Body of pancreas (tissue), 4 donors: ENCODE measurements at regions not wholly inside any gene's neighbourhood (a gene's known extent, or its start where the extent isn't known, plus 50 kb on each side); places are given as distances from the start of the nearest gene placed in this dataset.

ENCODE experiments used
- ATAC-seq: fragments of 150-250 bp; one replicate; pipeline ENCODE4 v1.9.1; 2016
- DNase-seq, 4 donors: peaks; one replicate each; pipeline ENCODE4 v3.0.0-alpha.2; 2019
- H3K27ac ChIP-seq, 4 donors: fragments of 200-600 bp; sonication (generic); 1 replicate in 3 of 4; 2 replicates in 1 of 4; pipeline versions ENCODE4 v1.5.1 to v1.6.1; 2016 to 2019; ENCODE audit warnings: mild to moderate bottlenecking in 1 of 4, mixed read lengths in 1 of 4, moderate library complexity in 1 of 4
- H3K27me3 ChIP-seq, 2 donors: fragments of 200-600 bp; sonication (generic); one replicate each; pipeline ENCODE4 v1.6.0; 2016; ENCODE audit warnings: mild to moderate bottlenecking in 1 of 2
- H3K36me3 ChIP-seq, 2 donors: fragments of 200-600 bp; sonication (generic); replicated peaks in 1 of 2; 2 replicates each; pipeline ENCODE4 v1.5.1; 2016; ENCODE audit warnings: low read depth in 2 of 2; ENCODE audit not compliant: insufficient read depth in 1 of 2
- H3K4me1 ChIP-seq: fragments of 200-600 bp; sonication (generic); one replicate; pipeline ENCODE4 v1.6.0; 2016
- H3K4me3 ChIP-seq, 2 donors: fragments of 200-600 bp; sonication (generic); 1 replicate in 1 of 2; 2 replicates in 1 of 2; pipeline ENCODE4 v1.5.1; 2016 to 2019
- H3K9me3 ChIP-seq, 3 donors: fragments of 200-600 bp; sonication (generic); 1 replicate in 2 of 3; 2 replicates in 1 of 3; pipeline ENCODE4 v1.5.1; 2016
- POLR2A ChIP-seq, 3 donors: fragments of 450-650 bp; IDR thresholded peaks; one replicate each; pipeline ENCODE4 v1.6.1; 2016; ENCODE audit warnings: antibody characterized with exemption in 3 of 3, mild to moderate bottlenecking in 2 of 3
- WGBS, 2 donors: methylation state at CpG; one replicate each; pipeline ENCODE4 v1.1.5; 2017; 5-methylcytosine and 5-hydroxymethylcytosine counted together
- intact Hi-C: fragments of 100-400 bp; cut with DNase I; formaldehyde crosslinking; loops from one replicate; pipeline ENCODE4 v1.15.1; 2023
- TF ChIP-seq, protein P1 (sequence below), 7 experiments: fragments of 450-650 bp in 4 of 7; fragments of 200-600 bp in 3 of 7; sonication (generic) in 3 of 7; IDR thresholded peaks; one replicate each; pipeline ENCODE4 v1.5.1; 2016 to 2019; ENCODE audit warnings: antibody characterized with exemption in 7 of 7

DNA sequence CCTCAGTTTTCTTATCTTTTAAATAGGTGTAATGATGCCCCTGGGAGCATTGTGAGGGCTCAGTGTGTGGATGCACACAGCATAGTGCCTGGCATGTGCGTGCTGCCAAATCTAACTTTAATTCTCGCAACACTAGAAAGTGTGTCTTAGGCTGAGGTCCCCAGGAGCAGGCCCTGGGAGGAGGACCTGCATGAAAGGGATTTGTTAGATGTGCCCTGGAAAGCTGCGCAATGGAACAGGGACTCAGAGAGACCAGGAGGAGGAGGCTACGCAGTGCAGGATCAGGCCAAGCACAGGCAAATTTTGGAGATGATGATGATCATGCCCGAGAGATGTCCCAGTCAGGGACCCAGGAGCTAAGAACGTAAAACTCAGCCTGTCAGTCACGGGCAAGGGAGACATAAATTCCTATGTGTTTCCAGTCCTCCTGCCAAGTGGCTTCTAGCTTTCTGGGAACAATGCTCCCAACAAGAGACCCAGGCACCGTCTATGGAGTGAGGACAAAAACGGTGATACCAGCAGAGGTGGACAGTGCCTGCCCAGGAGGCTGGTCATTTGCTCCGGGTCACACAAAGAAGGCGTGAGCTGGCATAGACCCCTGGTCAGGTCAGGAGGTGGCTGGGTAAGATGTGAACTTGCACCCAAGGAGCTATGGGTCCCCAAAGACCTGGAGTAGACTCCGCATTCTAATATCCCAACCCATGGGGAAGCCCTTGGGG lies 352.2 kb upstream of the TNRC6C start:
- no peak for TF ChIP-seq POLR2A (IDR thresholded peaks at IDR 0.05)
- TF ChIP-seq, protein P1, sequence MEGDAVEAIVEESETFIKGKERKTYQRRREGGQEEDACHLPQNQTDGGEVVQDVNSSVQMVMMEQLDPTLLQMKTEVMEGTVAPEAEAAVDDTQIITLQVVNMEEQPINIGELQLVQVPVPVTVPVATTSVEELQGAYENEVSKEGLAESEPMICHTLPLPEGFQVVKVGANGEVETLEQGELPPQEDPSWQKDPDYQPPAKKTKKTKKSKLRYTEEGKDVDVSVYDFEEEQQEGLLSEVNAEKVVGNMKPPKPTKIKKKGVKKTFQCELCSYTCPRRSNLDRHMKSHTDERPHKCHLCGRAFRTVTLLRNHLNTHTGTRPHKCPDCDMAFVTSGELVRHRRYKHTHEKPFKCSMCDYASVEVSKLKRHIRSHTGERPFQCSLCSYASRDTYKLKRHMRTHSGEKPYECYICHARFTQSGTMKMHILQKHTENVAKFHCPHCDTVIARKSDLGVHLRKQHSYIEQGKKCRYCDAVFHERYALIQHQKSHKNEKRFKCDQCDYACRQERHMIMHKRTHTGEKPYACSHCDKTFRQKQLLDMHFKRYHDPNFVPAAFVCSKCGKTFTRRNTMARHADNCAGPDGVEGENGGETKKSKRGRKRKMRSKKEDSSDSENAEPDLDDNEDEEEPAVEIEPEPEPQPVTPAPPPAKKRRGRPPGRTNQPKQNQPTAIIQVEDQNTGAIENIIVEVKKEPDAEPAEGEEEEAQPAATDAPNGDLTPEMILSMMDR (IDR thresholded peaks at IDR 0.05): no peak
- DNase-seq: no peak
- 75 to 82% methylated on average over 8 to 12 of the region's 12 CpGs for WGBS, 2 donors

DNA sequence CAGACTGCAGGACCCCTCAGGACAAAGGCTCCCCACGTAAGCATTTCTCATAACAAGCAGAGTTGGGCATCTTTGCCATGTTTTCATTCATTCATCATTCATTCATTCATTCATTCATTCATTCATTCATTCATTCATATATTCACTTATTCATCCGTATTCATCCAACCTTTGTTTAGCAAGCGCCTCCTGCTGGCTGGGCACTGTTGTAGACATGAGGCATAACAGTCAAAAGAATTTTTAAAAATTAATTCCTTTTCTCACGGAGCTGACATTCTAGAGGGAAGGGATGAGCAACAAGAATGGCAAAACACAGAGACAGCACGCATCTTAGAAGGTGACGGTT lies 351.7 kb upstream of the TNRC6C start:
- no peaks in the 10 kb centered on the region for H3K27me3 ChIP-seq
- no peaks in the 10 kb centered on the region for H3K36me3 ChIP-seq
- ATAC-seq (no peak), DNase-seq (no peak)
- H3K9me3 ChIP-seq: no peaks in the 10 kb centered on the region
- TF ChIP-seq POLR2A (IDR thresholded peaks at IDR 0.05): no peak
- TF ChIP-seq, protein P1 (IDR thresholded peaks at IDR 0.05): no peak
- WGBS, 2 donors: 56 to 62% methylated on average over 6 of the region's 6 CpGs
- H3K4me1 ChIP-seq: no peaks in the 10 kb centered on the region
- H3K27ac ChIP-seq: no peak overlapping the region
- intact Hi-C loops: no loop called here
- no peak overlapping the region for H3K4me3 ChIP-seq

More for the DNA sequence above, 352.2 kb upstream of the TNRC6C start:
- Histone ChIP-seq H3K9me3 (no peaks in the 10 kb centered on the region), H3K27ac (no peak overlapping the region), H3K4me3 (no peak overlapping the region), H3K27me3 (no peaks in the 10 kb centered on the region), H3K36me3 (no peaks in the 10 kb centered on the region), H3K4me1 (no peaks in the 10 kb centered on the region)
- ATAC-seq: no peak
- intact Hi-C loops: no loop called here

DNA sequence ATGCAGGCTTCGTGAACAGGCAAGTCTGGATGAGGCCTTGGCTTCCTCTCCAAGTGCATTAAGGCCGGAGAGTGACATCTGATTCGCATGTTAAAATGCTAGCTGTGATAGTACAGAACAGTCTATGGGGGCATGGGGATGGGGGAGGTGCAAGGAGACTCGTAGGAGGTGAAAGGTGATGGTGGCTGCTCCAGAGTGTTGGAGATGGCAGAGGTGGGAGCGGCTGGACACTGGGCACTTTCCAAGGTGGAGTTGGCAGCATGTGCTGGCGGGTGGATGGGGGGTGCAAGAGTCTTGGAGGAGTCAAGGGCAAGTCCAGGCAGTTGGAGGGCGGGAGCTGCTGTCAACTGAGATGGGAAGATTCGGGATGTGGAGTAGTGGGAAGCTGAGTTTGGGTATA lies 350.9 kb upstream of the TNRC6C start:
- Histone ChIP-seq H3K9me3 (no peaks in the 10 kb centered on the region), H3K4me1 (no peaks in the 10 kb centered on the region), H3K27ac (no peak overlapping the region), H3K4me3 (no peak overlapping the region), H3K36me3 (no peaks in the 10 kb centered on the region), H3K27me3 (no peaks in the 10 kb centered on the region)
- DNase-seq: no peak
- no peak for ATAC-seq
- no peak for TF ChIP-seq POLR2A (IDR thresholded peaks at IDR 0.05)
- TF ChIP-seq, protein P1 (IDR thresholded peaks at IDR 0.05): no peak
- intact Hi-C loops: no loop called here
- 59 to 60% methylated on average over 8 of the region's 8 CpGs for WGBS, 2 donors

DNA sequence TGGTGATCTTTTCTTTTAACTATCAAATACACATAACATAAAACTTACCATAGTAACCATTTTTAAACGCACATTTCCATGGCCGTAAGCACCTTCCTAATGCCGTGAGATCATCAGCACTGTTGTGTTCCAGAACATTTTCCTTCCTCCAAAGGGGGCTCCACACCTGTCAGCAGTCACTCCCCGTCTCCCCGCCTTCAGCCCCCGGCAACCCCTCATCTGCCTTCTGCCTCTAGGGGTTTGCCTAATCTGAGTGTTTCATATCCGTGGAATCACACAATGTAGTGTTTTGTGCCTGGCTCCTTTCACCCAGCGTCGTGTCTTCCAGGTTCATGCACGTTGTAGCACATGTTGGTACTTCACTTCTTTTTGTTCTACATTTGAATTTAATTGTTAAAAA lies 350.1 kb upstream of the TNRC6C start:
- Histone ChIP-seq H3K27ac (no peak overlapping the region), H3K36me3 (no peaks in the 10 kb centered on the region), H3K4me3 (no peak overlapping the region), H3K27me3 (no peaks in the 10 kb centered on the region), H3K9me3 (no peaks in the 10 kb centered on the region), H3K4me1 (no peaks in the 10 kb centered on the region)
- TF ChIP-seq, protein P1 (IDR thresholded peaks at IDR 0.05): no peak
- no peak for TF ChIP-seq POLR2A (IDR thresholded peaks at IDR 0.05)
- intact Hi-C loops: no loop called here
- ATAC-seq: no peak
- no peak for DNase-seq
- WGBS, 2 donors: 67 to 76% methylated on average over 10 of the region's 10 CpGs
